NCI-H510A (cell line): ENCODE measurements at regions not wholly inside any gene's neighbourhood (a gene's known extent, or its start where the extent isn't known, plus 50 kb on each side); places are given as distances from the start of the nearest gene placed in this dataset.
A peak's percentile ranks its signal among the peaks of the same experiment; 100 is the strongest.
"Not testable (repeated sequence)": the region's sequence is repeated elsewhere in the genome, so short reads cannot be mapped to it uniquely, and the experiment has no call there.

Experiments used
- DNase-seq: peaks from one replicate; lab custom pipeline; 2025; lab: John Stamatoyannopoulos, UW

- not testable (repeated sequence) for DNase-seq
Observed at GRCh38 chr15:44849701-44850403, 106.6 kb upstream of the TERB2 start.

- peak; percentile 44 for DNase-seq
Observed at GRCh38 chr15:44853304-44853950, 103.1 kb upstream of the TERB2 start.

GRCh38 chr15:44854696-44855095 is 101.8 kb upstream of the TERB2 start:
- DNase-seq, result not testable (repeated sequence)

- DNase-seq, result not testable (repeated sequence)
Observed at GRCh38 chr15:44856284-44856683, 100.2 kb upstream of the TERB2 start.

- not testable (repeated sequence) for DNase-seq
Observed at GRCh38 chr15:44857164-44857710, 99.2 kb upstream of the TERB2 start.

DNA sequence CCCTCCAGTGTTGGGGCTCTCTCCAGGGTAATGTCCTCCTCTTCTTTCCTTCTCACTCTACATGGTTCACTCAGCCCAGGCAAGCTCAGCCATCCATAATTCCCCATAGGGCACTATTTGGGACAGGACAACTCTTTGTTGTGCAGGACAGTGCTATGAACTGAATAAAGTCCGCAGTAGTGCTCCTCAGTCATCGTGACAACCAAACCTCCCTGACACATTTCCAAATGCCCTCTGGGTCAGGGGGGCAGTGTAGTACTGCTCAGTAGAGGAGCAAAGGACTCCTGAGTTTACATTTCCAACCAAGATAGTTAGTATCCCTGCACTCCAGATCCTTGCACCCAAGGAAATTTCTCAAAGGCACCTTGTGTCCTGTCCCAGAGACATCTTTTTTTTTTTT is 97.4 kb upstream of the TERB2 start:
- DNase-seq, result not testable (repeated sequence)

DNA sequence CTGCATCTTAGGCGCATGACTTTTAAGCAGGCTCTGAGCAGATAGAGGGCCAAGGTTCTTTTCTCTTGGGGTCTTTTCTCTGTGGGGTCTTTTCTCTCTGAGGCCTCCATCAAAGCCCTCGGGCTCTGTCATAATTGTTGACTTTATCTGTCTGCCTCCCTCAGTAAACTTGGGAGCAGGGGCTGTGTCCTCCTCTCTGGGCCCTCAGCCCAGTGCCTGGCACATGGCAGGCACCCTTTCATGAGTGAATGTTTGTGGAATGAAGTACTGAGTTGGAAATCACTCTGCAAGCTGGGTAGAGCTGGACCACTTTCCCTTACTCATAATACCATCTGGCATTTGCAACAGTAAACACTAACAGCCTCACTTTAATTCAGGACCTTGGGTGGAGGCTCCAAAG is 96.3 kb upstream of the TERB2 start:
- not testable (repeated sequence) for DNase-seq

DNA sequence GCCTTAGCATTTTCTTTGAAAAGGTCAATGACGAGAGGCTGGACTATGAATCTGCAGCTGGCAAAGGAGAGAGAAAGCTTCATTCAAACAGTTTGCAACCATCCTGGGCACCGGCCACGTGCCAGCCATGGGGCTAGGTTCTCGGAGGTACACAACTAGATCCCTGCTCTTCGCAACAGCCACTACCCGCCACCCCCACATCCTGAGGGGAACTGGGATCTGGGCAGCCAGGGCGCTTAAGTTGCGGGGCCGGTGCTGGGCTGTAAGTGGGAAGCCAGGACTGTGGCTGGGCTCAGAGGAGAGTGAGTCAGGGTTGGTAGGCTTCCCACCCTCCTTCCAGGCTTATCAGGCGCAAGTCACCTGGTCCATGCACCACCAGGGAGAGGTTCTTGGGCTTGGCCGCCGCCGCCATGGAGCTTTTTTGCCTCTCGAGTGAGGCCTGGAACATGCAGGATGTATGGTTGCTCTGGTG is 95.0 kb upstream of the TERB2 start:
- DNase-seq, result no peak

- no peak for DNase-seq
Observed at GRCh38 chr15:44861917-44862316, 94.6 kb upstream of the TERB2 start.

DNA sequence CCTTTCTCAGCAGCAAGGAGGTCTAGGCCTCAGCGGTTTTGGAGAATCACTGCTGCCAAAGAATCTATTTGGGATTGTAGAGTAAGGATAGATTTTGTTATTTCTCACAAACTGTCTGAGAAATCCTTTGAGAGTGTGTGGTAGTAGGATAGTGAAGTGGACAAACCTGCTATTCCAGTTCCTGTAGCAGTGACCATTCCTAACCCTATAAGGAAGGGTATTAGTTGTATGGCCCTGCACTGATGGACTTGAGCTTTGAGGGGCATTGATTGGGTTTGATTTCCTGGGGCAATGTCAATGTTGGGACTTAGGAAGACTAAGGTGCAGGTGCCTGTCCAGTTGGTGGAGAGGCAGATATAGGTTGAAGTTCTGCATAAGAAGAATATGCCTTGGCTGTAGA is 93.6 kb upstream of the TERB2 start:
- DNase-seq, result not testable (repeated sequence)

- not testable (repeated sequence) for DNase-seq
Observed at GRCh38 chr15:44868100-44868499, 88.4 kb upstream of the TERB2 start.

DNA sequence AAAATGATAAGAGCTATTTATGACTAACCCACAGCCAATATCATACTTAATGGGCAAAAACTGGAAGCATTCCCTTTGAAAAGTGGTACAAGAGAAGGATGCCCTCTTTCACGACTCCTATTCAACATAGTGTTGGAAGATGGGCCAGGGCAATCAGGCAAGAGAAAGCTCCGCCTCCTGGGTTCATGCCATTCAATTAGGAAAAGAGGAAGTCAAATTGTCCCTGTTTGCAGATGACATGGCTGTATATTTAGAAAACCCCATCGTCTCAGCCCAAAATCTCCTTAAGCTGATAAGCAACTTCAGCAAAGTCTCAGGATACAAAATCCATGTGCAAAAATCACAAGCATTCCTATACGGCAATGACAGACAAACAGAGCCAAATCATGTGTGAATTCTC is 86.4 kb upstream of the TERB2 start:
- not testable (repeated sequence) for DNase-seq

DNA sequence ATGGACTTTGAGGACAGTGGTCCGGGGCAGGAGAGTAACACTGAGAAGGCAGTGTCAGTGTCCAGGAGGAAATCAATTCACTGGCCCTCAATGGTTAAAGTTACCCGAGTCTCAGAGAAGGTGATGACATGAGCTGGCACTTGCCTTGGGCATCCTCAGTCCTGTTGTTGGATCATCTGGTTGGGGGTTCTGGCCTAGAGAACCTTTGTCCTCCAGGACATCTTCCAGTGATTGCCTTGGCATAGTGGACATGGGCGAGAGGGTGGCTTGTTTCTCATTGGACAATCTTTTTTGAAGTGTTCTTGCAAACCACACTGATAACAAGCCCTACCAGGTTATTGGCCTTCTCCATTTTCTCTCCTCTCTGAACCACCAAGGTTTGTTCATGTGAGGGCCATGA is 83.4 kb upstream of the TERB2 start:
- no peak for DNase-seq

DNA sequence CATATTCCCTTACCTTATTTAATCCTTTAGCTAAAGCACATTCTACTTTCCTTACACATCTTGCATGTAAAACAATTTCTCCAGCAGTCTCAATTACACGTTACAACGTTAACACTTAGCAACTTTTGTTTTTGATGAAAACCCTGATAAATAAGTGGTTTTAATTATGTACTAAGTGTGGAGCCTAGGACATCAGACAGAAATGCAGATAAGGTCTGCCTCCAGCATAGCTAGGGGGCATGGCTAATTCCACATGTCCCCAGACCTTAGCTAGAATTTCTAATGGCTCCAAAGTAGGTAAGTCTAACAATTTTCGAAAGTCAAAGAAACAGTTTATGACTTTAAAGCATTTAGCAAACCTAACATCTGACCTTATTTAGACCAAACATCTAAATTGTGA is 77.4 kb upstream of the TERB2 start:
- DNase-seq, result no peak

GRCh38 chr15:44882499-44882968 is 74.0 kb upstream of the TERB2 start:
- DNase-seq, result no peak

DNA sequence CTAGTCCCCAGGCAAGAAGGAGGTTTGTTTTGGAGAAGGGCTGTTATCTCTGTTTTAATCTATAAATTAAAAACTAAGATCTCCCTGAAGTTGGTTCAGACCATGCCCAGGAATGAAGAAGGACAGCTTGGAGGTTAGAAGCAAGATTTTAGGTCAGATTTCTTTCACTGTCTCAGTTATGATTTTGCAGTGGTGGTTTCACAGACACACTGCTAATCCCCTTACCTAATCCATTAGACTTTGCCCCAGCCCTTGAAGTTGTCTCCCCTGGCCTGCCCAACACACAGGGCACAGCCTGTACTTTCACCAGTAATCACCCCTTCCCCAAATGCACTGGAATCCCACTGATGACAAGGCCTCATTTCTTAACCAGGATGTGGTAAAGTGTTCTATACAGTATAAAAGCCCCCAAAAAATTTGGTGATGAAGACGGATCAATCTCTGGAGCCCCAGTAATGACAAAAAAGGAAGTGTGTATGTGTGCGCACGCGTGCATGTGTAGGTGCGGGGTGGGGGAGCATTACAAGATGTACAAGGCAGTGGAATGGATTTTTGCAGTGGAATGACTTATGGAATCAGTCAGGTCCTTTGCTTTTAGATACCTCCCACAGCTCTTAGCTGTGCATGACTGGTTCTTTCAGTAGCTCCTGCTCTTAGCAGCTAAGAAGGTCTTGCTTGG is 73.1 kb upstream of the TERB2 start:
- DNase-seq, result no peak

- not testable (repeated sequence) for DNase-seq
Observed at GRCh38 chr15:44898890-44899651, 57.4 kb upstream of the TERB2 start.

DNA sequence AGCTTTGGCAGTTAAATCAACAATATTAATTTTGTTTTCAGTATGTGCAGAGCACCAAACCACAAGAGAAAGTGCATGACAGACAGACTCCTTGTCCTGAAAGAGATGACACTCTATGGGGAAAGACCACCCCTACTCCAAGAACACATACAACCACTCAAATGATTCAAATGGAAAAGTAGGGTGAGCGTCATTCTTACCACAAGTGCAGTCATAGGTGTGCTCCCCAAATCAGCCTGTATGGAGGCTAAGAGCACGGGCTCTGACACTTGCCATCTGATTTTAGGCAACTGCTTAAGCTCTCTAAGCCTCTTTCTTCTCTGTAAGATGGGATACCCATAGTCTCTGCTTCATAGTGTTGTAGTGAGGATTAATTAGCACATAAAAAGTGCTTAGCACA is 56.7 kb upstream of the TERB2 start:
- DNase-seq, result not testable (repeated sequence)

- DNase-seq, result not testable (repeated sequence)
Observed at GRCh38 chr15:44900796-44901195, 55.7 kb upstream of the TERB2 start.

GRCh38 chr15:44903281-44903680 is 53.2 kb upstream of the TERB2 start:
- not testable (repeated sequence) for DNase-seq

- not testable (repeated sequence) for DNase-seq
Observed at GRCh38 chr15:44904651-44905340, 51.7 kb upstream of the TERB2 start.
